NCI-H2029 (cell line): ENCODE measurements at regions not wholly inside any gene's neighbourhood (a gene's known extent, or its start where the extent isn't known, plus 50 kb on each side); places are given as distances from the start of the nearest gene placed in this dataset.

Experiments used
- DNase-seq: peaks from one replicate; lab custom pipeline; 2025; lab: John Stamatoyannopoulos, UW

GRCh38 chr2:215619022-215619958 is 183.4 kb upstream of the FN1 start:
- DNase-seq: peak; percentile 65

DNA sequence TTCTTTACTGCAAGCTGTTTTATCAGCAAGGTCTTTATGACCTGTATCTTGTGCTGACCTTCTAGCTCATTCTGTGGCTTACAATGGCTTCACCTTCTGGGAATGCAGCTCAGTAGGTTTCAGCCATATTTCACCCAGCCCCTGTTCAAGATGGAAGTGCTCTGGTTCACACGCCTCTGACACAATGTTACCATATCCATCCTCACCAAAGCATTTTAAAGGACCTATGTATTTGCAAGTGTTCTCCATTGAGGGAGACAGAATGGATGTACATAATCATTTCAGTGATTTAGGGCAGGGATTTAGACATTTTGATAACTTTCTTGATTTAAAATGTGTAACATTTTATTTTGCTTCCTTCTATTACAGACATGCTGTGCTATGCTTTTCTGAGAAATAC is 182.3 kb upstream of the FN1 start:
- DNase-seq: no peak

GRCh38 chr2:215617060-215617824 is 181.4 kb upstream of the FN1 start:
- DNase-seq: no peak

DNA sequence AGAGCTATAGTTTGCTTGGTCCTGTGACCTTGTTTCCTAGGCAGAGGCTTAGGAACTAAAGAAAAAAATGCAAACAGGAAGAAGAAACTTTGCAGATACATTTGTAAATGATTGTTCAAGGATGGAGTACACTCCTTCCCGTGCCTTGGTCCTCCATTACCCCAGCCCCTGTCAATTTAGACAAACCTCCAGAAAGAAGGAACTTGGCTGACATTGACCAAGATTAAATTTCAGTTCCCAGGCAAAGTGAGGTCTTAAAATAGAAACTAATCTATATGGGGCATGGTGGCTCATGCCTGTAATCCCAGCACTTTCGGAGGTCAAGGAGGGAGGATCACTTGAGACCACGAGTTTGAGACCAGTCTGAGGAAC is 179.9 kb upstream of the FN1 start:
- DNase-seq: no peak

DNA sequence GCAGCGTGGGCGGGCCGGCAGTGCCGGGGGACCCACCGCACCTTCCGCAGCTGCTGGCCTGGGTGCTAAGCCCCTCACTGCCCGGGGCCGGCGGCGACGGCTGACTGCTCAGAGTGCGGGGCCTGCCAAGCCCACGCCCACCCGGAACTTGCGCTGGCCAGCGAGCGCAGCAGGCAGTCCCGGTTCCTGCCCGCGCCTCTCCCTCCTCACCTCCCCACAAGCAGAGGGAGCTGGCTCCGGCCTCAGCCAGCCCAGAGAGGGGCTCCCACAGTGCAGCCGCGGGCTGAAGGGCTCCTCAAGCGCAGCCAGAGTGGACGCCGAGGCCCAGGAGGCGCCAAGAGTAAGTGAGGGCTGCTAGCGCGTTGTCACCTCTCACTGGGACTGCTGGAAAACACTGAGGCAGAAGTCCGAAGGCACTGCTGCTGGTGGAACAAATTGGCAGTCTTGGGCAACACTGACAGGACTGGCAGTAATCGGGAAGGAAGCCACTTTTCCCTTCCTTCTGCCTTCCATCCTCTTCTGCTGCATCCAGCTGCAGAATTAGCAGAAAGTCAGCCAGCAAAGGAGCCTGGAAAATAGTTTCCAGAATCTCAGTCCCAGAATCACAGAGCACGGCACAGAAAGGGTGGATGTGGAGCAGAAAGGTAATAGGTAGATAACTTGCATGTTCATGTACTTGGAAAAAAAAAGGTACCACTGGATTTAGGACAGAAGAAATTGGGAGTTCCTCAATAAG is 179.4 kb upstream of the FN1 start:
- DNase-seq: no peak

DNA sequence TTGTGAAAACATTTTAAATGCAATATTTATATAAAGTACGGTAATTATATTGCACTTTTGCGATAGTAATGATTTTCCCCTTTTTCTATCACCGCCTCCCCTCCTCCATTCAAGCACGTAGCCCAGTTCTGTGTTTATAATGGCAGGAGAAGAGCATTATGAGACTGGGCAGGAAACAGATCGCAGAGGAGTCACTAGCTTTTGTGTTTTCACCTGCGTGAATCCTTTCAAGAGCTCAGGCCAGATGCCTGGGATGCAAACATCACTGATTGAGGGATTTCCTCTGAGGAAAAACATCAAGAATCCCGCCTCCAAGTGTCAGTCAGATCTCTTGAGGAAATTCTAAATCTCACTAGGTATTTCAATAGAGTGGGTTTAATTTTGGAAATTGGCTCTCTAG is 178.4 kb upstream of the FN1 start:
- peak; percentile 13 for DNase-seq

DNA sequence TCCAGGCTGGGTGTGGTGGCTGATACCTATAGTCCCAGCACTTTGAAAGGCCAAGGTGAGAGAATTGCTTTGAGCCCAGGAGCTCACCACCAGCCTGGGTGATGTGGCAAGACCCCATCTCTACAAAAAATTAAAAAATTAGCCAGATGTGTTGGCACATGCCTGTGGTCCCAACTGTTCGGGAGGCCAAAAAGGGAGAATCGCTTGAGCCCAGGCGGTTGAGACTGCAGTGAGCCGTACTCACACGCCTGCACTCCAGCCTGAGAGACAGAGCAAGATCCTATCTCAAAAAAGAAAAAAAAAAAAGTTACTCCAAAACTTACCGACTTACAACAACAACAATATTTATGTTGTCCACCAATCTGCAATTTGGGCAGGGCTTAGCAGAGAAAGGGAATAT is 178.0 kb upstream of the FN1 start:
- DNase-seq: no peak

DNA sequence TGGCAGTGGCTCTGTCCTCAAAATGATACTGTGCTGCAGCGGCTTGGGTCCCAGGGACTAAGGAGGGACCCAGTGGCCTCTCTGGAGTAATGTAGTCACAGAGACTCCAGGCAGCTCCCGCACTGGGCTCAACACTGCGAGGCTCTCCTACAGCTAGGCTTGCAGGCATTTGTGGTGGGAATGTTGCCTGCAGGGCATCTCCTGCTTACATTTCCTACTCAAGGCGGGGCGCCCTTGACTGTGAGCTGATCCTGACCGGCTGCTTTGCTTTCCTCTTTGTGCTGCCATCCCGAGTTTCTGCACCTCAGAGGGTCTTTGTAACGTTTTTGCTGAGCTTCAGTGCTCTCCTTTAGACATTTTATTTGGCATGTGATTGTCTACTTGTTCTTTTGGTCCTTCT is 177.4 kb upstream of the FN1 start:
- DNase-seq: no peak

- DNase-seq: no peak
Measured at GRCh38 chr2:215612786-215613185, 176.9 kb upstream of the FN1 start.

DNA sequence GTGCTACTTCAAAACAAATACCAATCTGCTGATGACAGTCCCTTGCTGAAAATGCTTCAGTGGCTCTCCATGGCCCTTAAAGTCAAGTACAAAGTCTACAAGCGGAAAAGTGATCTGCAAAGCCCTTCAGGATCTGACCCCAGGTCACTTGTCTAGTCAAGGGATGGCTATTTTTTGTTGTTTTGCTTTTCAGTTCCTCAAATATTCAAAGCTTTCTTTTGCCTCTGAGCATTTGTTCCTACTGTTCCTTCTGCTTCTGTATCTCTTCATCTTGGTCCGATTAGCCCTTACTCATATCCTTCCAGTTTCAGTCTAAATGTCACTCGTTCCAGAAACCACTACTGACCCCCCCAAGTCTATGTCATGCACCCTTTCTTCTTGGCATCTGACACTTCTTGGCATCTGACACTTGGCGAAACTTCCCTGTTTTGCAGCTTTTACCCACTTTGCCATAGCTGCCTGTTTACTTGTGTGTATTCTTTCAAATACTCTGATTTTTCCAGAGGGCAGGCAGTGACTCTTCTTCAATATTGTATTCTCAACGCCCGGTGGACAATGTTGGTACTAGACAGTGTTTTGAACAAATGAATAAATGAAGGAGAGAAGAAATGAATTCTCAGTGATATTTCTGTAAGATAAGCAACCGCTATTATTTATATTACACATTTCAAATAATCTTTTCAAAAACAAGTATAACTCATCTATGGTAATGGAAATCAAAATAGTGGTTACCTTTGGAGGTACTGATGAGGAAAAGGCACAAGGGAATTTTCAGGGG is 175.9 kb upstream of the FN1 start:
- no peak for DNase-seq

GRCh38 chr2:215609089-215610032 is 173.5 kb upstream of the FN1 start:
- no peak for DNase-seq

- DNase-seq: no peak
Measured at GRCh38 chr2:215607766-215608165, 171.9 kb upstream of the FN1 start.

DNA sequence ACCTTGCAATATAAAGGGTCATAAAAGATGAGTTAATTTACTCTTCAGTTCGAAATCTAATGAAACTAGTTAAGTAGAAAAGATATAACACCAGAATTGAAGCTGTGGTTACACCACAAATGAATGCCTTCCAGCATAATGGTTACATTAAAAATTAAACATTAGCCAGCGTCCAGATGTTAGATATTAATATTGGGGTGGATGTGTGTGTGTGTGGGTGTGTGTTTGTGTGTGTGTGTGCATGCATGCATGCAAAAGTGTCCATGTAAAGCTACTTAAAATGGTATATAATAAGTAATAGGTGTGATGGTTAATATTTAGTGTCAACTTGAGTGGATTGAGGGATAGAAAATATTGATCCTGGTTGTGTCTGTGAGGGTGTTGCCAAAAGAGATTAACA is 170.4 kb upstream of the FN1 start:
- DNase-seq: no peak

GRCh38 chr2:215605214-215605613 is 169.3 kb upstream of the FN1 start:
- no peak for DNase-seq

GRCh38 chr2:215604606-215605005 is 168.7 kb upstream of the FN1 start:
- DNase-seq: no peak

DNA sequence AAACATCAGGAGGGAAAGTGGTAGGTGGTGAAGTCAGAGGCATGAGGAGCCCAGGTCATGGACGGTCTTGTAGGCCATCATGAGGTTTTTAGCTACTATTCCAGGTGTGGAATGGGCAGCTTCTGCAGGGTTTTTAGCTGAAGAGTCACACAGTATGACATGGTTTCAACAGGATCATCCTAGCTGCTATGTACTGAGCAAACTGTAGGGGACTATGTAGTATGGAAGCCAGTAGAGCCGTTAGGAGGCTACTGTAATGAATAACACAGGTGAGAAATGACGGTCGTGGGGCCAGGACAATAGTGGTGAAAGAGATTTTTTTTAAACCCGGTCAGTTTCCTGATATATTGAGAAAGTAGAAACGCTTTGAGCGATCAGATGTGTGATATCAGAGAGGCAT is 167.6 kb upstream of the FN1 start:
- DNase-seq: no peak

DNA sequence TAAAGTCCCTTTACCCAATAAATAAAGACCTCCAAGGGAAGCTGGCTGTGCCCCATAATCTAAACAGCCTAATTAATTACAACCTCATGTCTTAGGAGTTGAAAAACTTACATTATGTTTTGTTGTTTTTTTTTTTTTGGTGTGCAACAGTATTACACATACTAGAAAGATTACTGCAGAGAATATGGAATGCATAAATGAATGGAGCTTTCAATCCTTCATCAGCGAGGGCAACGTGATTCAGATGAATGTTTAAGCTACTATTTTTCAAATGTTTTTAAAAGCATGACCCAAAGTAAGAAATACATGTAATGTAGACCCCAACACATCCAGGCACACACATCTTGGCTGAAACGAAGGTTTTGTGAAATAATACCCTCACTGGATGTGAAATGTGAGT is 167.1 kb upstream of the FN1 start:
- DNase-seq: no peak

DNA sequence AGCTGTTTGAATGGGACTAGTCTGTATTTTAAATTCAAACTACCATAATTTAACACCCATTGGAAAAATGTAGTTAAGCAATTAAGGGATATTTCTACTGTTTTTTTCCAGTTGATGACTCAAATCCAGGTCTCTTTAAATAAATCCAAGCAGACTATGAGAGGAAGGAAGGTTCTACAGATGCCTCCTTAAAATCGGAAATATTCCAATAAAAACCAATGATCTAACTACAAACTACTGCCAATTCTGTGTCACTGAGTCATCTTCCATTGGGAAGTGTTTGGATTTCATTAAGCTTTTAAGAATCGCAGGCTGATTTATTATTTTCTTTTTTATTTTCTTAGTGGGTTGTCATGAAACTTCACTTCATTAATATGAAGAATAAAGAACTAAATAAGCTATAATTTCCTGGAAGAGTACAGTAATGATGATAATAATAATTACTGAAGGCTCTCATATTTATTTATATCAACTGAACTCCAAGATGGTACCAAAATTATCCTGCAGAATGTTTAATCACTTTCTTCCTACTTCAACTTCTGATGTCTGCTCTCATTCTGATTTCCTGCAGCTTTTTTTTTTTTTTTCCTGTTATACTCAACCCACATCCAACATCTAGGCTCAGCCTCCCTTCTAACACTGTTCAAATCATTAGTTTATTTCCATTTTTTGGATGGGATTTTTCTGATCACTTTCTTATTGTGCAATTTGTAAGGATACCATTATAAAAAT is 166.3 kb upstream of the FN1 start:
- no peak for DNase-seq

DNA sequence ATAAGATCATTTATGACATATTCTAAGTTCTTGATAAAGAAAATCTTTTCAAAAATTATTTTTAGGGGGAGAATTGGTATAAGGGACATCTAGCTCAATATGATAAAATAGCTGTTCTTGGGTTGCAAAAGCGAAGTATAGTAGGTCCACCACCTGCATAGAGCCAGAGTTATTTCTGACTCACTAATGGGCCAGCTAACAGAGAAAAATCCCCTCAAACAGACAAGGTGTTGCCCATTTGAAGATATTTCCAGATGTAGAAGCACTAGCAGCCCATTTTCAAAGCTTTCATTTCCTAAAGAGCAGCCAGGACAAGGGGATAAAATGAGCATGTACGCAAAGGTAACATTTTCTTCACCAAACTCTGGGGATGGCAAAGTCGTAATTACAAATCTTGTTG is 165.7 kb upstream of the FN1 start:
- no peak for DNase-seq

- DNase-seq: no peak
Measured at GRCh38 chr2:215598376-215598975, 162.6 kb upstream of the FN1 start.
